OCI-LY7 (cell line): ENCODE measurements at regions not wholly inside any gene's neighbourhood (a gene's known extent, or its start where the extent isn't known, plus 50 kb on each side); places are given as distances from the start of the nearest gene placed in this dataset.

ENCODE experiments used
- EZH2phosphoT487 ChIP-seq: fragments of 200-600 bp; sonication (generic); IDR thresholded peaks from 2 replicates; pipeline ENCODE4 v1.6.1; 2018; ENCODE audit warnings: low read depth, borderline replicate concordance, mild to moderate bottlenecking, mixed run types, antibody characterized with exemption, low read length, moderate library complexity, mixed read lengths
- TF ChIP-seq, protein P1 (sequence below): fragments of 200-600 bp; sonication (generic); conservative IDR thresholded peaks from 2 replicates; pipeline ENCODE4 v1.5.1; 2014; ENCODE audit warnings: mild to moderate bottlenecking, antibody characterized with exemption, low read length, moderate library complexity, mixed read lengths

DNA sequence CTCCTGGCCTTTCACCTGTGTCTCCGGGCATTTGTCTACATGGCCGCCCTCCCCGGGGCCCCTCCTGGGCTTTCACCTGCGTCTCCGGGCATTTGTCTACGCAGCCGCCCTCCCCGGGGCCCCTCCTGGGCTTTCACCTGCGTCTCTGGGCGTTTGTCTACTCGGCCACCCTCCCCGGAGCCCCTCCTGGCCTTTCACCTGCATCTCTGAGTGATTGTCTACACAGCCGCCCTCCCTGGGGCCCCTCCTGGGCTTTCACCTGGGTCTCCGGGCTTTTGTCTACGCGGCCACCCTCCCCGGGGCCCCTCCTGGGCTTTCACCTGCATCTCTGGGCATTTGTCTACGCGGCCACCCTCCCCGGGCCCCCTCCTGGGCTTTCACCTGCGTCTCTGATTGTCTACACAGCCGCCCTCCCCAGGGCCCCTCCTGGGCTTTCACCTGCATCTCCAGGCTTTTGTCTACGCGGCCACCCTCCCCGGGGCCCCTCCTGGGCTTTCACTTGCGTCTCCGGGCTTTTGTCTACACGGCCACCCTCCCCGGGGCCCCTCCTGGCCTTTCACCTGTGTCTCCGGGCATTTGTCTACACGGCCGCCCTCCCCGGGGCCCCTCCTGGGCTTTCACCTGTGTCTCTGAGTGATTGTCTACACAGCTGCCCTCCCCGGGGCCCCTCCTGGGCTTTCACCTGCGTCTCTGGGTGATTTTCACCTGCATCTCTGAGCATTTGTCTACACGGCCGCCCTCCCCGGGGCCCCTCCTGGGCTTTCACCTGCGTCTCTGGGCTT lies 68.0 kb upstream of the GALNT9 start:
- TF ChIP-seq, protein P1, sequence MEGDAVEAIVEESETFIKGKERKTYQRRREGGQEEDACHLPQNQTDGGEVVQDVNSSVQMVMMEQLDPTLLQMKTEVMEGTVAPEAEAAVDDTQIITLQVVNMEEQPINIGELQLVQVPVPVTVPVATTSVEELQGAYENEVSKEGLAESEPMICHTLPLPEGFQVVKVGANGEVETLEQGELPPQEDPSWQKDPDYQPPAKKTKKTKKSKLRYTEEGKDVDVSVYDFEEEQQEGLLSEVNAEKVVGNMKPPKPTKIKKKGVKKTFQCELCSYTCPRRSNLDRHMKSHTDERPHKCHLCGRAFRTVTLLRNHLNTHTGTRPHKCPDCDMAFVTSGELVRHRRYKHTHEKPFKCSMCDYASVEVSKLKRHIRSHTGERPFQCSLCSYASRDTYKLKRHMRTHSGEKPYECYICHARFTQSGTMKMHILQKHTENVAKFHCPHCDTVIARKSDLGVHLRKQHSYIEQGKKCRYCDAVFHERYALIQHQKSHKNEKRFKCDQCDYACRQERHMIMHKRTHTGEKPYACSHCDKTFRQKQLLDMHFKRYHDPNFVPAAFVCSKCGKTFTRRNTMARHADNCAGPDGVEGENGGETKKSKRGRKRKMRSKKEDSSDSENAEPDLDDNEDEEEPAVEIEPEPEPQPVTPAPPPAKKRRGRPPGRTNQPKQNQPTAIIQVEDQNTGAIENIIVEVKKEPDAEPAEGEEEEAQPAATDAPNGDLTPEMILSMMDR, result no peak
- TF ChIP-seq EZH2phosphoT487, result no peak
